OCI-LY7 (cell line): ENCODE measurements at regions not wholly inside any gene's neighbourhood (a gene's known extent, or its start where the extent isn't known, plus 50 kb on each side); places are given as distances from the start of the nearest gene placed in this dataset.
A peak's percentile ranks its signal among the peaks of the same experiment; 100 is the strongest.

Source experiments
- BruUV-seq: library from RNA; stranded (reverse); fragments of 400-500 nt; replicated peaks from 2 replicates; lab custom pipeline; 2021; lab: Mats Ljungman, UMichigan
- CTCF ChIA-PET: fragments of 300-600 bp; sonication (Branson Sonifier 250); formaldehyde crosslinking; loops from one replicate; lab custom pipeline; 2022; ENCODE audit warnings: antibody characterized with exemption; ENCODE audit not compliant: unreplicated experiment; lab: Charles Lee
- POLR2A ChIA-PET: fragments of 300-600 bp; sonication (Branson Sonifier 250); formaldehyde crosslinking; loops from one replicate; lab custom pipeline; 2022; ENCODE audit warnings: antibody characterized with exemption; lab: Charles Lee
- DNase-seq: peaks from one replicate; pipeline ENCODE4 v3.0.0-alpha.2; 2015; ENCODE audit warnings: low spot score
- H2AFZ ChIP-seq: fragments of 200-600 bp; sonication (generic), shearing (Covaris generic); 2 replicates; pipeline ENCODE4 v1.6.1; 2014; ENCODE audit warnings: mild to moderate bottlenecking, antibody characterized with exemption, low read length, moderate library complexity
- H3K27ac ChIP-seq: fragments of 200-600 bp; sonication (generic); 2 replicates; pipeline ENCODE4 v1.5.1; 2014; ENCODE audit warnings: mixed run types, low read depth, mild to moderate bottlenecking, moderate library complexity, low read length, inconsistent platforms; ENCODE audit not compliant: poor library complexity, severe bottlenecking
- H3K36me3 ChIP-seq: fragments of 200-600 bp; sonication (generic); 2 replicates; pipeline ENCODE4 v1.6.1; 2014; ENCODE audit warnings: mild to moderate bottlenecking, antibody characterized with exemption, low read length, moderate library complexity, mixed read lengths; ENCODE audit not compliant: insufficient read depth
- H3K4me1 ChIP-seq: fragments of 200-600 bp; sonication (generic); 2 replicates; pipeline ENCODE4 v1.5.1; 2014; ENCODE audit warnings: mild to moderate bottlenecking, low read length; ENCODE audit not compliant: insufficient read depth, poor library complexity, severe bottlenecking
- H3K4me2 ChIP-seq: fragments of 200-600 bp; sonication (generic); 2 replicates; pipeline ENCODE4 v1.6.1; 2014; ENCODE audit warnings: mild to moderate bottlenecking, low read length
- H3K4me3 ChIP-seq: fragments of 200-600 bp; sonication (generic); 2 replicates; pipeline ENCODE4 v1.5.1; 2014; ENCODE audit warnings: mild to moderate bottlenecking, low read depth, low read length; ENCODE audit not compliant: poor library complexity, severe bottlenecking
- H3K79me2 ChIP-seq: fragments of 200-600 bp; sonication (generic); 2 replicates; pipeline ENCODE4 v1.6.1; 2016; ENCODE audit warnings: low read depth, mild to moderate bottlenecking, low read length, moderate library complexity, mixed read lengths; ENCODE audit not compliant: insufficient read depth
- H3K9me2 ChIP-seq: fragments of 200-600 bp; sonication (generic); 2 replicates; pipeline ENCODE4 v1.6.1; 2016; ENCODE audit warnings: mild to moderate bottlenecking, low read length, mixed read lengths; ENCODE audit not compliant: insufficient read depth
- H3K9me3 ChIP-seq: fragments of 200-600 bp; sonication (generic); 2 replicates; pipeline ENCODE4 v1.6.1; 2014; ENCODE audit warnings: mild to moderate bottlenecking, mixed run types, low read length, mixed read lengths
- H4K20me1 ChIP-seq: fragments of 200-600 bp; sonication (generic); 2 replicates; pipeline ENCODE4 v1.6.1; 2014; ENCODE audit warnings: mild to moderate bottlenecking, antibody characterized with exemption, low read length, moderate library complexity, mixed read lengths; ENCODE audit not compliant: insufficient read depth
- CTCF ChIP-seq: fragments of 200-600 bp; sonication (generic); conservative IDR thresholded peaks from 2 replicates; pipeline ENCODE4 v1.5.1; 2014; ENCODE audit warnings: mild to moderate bottlenecking, antibody characterized with exemption, low read length, moderate library complexity, mixed read lengths
- EZH2phosphoT487 ChIP-seq: fragments of 200-600 bp; sonication (generic); IDR thresholded peaks from 2 replicates; pipeline ENCODE4 v1.6.1; 2018; ENCODE audit warnings: low read depth, borderline replicate concordance, mild to moderate bottlenecking, mixed run types, antibody characterized with exemption, low read length, moderate library complexity, mixed read lengths
- intact Hi-C: fragments of 100-400 bp; cut with micrococcal nuclease; formaldehyde crosslinking; loops from one replicate; pipeline ENCODE4 v1.10.0; 2022; ENCODE audit not compliant: unreplicated experiment

GRCh38 chr12:123044351-123044750 lies 63.9 kb downstream of the ARL6IP4 start:
- no peaks in the 10 kb centered on the region for H3K79me2 ChIP-seq
- no peak overlapping the region for H3K4me3 ChIP-seq
- TF ChIP-seq CTCF, result no peak
- no peak for TF ChIP-seq EZH2phosphoT487
- no peak overlapping the region for H3K4me2 ChIP-seq
- DNase-seq, result no peak
- H3K27ac ChIP-seq, result no peak overlapping the region
- BruUV-seq, result no TSS peak
- H3K4me1 ChIP-seq, result peaks cover 7% of the 10 kb centered on the region
- no peaks in the 10 kb centered on the region for H3K36me3 ChIP-seq
- H3K9me3 ChIP-seq, result no peaks in the 10 kb centered on the region
- POLR2A ChIA-PET, result interaction anchor here (1.3 kb wide), 1 partner anchor 40 kb away, joined by 4 read pairs; no protein-coding TSS in a partner anchor
- no peaks in the 10 kb centered on the region for H4K20me1 ChIP-seq
- CTCF ChIA-PET, result no interaction called here
- H2AFZ ChIP-seq, result no peak overlapping the region
- intact Hi-C loops, result loop anchor here (10.0 kb wide), 1 partner anchor 110 kb away; the partner anchor contains the start of gene PITPNM2
- H3K9me2 ChIP-seq, result no peaks in the 10 kb centered on the region

GRCh38 chr12:123043536-123044001 lies 63.1 kb downstream of the ARL6IP4 start:
- no peaks in the 10 kb centered on the region for H3K36me3 ChIP-seq
- TF ChIP-seq CTCF (peak; percentile 80), EZH2phosphoT487 (no peak)
- H4K20me1 ChIP-seq, result no peaks in the 10 kb centered on the region
- H2AFZ ChIP-seq, result peak overlapping the region; percentile 74
- peak; percentile 79 for DNase-seq
- POLR2A ChIA-PET, result interaction anchor here (0.7 to 1.3 kb wide), 3 partner anchors 41 to 195 kb away, joined by 3 to 4 read pairs (median 3); no protein-coding TSS in a partner anchor
- no peaks in the 10 kb centered on the region for H3K79me2 ChIP-seq
- no peaks in the 10 kb centered on the region for H3K9me3 ChIP-seq
- H3K4me3 ChIP-seq, result no peak overlapping the region
- H3K4me1 ChIP-seq, result peaks cover 7% of the 10 kb centered on the region
- H3K4me2 ChIP-seq, result peak overlapping the region; percentile 17; the same call in 1 of the 2 replicates
- no peaks in the 10 kb centered on the region for H3K9me2 ChIP-seq
- intact Hi-C loops, result loop anchor here (1.0 to 10.0 kb wide), 2 partner anchors 111 to 195 kb away; partner anchors contain the start of gene PITPNM2
- CTCF ChIA-PET, result interaction anchor here (0.5 kb wide), 1 partner anchor 17 kb away, joined by 3 read pairs; no protein-coding TSS in a partner anchor
- no TSS peak for BruUV-seq
- H3K27ac ChIP-seq, result no peak overlapping the region

GRCh38 chr12:123042833-123043232 lies 62.4 kb downstream of the ARL6IP4 start:
- Histone ChIP-seq H3K4me2 (no peak overlapping the region), H3K4me1 (peaks cover 7% of the 10 kb centered on the region), H3K4me3 (no peak overlapping the region), H3K27ac (no peak overlapping the region), H3K36me3 (no peaks in the 10 kb centered on the region), H3K9me3 (no peaks in the 10 kb centered on the region), H2AFZ (no peak overlapping the region), H4K20me1 (no peaks in the 10 kb centered on the region), H3K9me2 (no peaks in the 10 kb centered on the region), H3K79me2 (no peaks in the 10 kb centered on the region)
- ChIA-PET POLR2A (interaction anchor here (0.9 kb wide), 1 partner anchor 77 kb away, joined by 3 read pairs; no protein-coding TSS in a partner anchor), CTCF (no interaction called here)
- TF ChIP-seq CTCF, result no peak
- DNase-seq, result no peak
- intact Hi-C loops, result loop anchor here (1.0 to 10.0 kb wide), 2 partner anchors 112 to 195 kb away; partner anchors contain the start of gene PITPNM2
- no TSS peak for BruUV-seq
